ENCODE measurements at regions not wholly inside any gene's neighbourhood (a gene's known extent, or its start where the extent isn't known, plus 50 kb on each side); places are given as distances from the start of the nearest gene placed in this dataset.

DNA sequence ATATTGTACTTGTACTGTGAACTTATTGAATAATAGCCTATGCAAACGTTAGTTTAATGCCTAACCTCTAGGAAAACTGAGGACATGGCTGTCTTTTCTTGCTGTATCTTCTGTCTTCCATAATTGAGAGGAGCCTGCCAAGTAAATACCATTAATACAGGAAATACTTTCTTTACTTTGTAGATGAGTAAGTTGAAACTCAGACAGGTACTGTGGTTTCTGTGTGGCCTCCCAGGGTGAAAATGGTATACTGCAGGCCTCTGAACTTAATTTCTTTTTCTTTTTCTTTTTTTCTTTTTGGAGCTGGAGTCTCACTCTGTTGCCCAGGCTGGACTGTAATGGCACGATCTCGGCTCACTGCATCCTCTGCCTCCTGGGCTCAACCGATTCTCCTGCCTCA is 208.8 kb upstream of the ADGRL4 start:
- no peak for TF ChIP-seq FOSL1 (IDR thresholded peaks at IDR 0.05; ENCODE audit: insufficient read depth, low read depth, low read length)
- no peak for TF ChIP-seq JUND (IDR thresholded peaks at IDR 0.05; ENCODE audit: low read length)
- TF ChIP-seq CEBPB (IDR thresholded peaks at IDR 0.05; ENCODE audit: low read depth, low read length) = no peak
- TF ChIP-seq POLR2A (IDR thresholded peaks at IDR 0.05; ENCODE audit: control extremely low read depth in 1 of 2, low read depth in 2 of 2, low read length in 2 of 2) = no peak
- TF ChIP-seq, protein P1, sequence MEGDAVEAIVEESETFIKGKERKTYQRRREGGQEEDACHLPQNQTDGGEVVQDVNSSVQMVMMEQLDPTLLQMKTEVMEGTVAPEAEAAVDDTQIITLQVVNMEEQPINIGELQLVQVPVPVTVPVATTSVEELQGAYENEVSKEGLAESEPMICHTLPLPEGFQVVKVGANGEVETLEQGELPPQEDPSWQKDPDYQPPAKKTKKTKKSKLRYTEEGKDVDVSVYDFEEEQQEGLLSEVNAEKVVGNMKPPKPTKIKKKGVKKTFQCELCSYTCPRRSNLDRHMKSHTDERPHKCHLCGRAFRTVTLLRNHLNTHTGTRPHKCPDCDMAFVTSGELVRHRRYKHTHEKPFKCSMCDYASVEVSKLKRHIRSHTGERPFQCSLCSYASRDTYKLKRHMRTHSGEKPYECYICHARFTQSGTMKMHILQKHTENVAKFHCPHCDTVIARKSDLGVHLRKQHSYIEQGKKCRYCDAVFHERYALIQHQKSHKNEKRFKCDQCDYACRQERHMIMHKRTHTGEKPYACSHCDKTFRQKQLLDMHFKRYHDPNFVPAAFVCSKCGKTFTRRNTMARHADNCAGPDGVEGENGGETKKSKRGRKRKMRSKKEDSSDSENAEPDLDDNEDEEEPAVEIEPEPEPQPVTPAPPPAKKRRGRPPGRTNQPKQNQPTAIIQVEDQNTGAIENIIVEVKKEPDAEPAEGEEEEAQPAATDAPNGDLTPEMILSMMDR (IDR thresholded peaks at IDR 0.05; ENCODE audit: control extremely low read depth in 1 of 3, insufficient read depth in 1 of 3, low read depth in 1 of 3, low read length in 3 of 3) = no peak
- TF ChIP-seq CHD2 (IDR thresholded peaks at IDR 0.05; ENCODE audit: low read length) = no peak
- TF ChIP-seq EGR1 (IDR thresholded peaks at IDR 0.05; ENCODE audit: borderline replicate concordance, low read depth, low read length) = no peak
- no peak for TF ChIP-seq POLR2AphosphoS5 (IDR thresholded peaks at IDR 0.05; ENCODE audit: low read depth, low read length)

All from H1 (cell line).